Type B pancreatic cell (in vitro differentiated cells): ENCODE measurements at regions not wholly inside any gene's neighbourhood (a gene's known extent, or its start where the extent isn't known, plus 50 kb on each side); places are given as distances from the start of the nearest gene placed in this dataset.

Experiments used
- DNase-seq: peaks from one replicate; pipeline ENCODE4 v3.0.0; 2021; ENCODE audit warnings: mixed read lengths; ENCODE audit not compliant: unreplicated experiment; ENCODE audit errors: extremely low spot score
- H3K27ac Mint-ChIP-seq: 2 replicates; pipeline ENCODE4 v1.8.0; 2021; ENCODE audit warnings: mild to moderate bottlenecking, mixed read lengths
- H3K27me3 Mint-ChIP-seq: 2 replicates; pipeline ENCODE4 v1.8.0; 2021; ENCODE audit warnings: mixed read lengths
- H3K36me3 Mint-ChIP-seq: 2 replicates; pipeline ENCODE4 v1.8.0; 2021; ENCODE audit warnings: mixed read lengths
- H3K4me1 Mint-ChIP-seq: one replicate; pipeline ENCODE4 v1.8.0; 2021; ENCODE audit warnings: mixed read lengths; ENCODE audit not compliant: unreplicated experiment
- H3K4me3 Mint-ChIP-seq: 2 replicates; pipeline ENCODE4 v1.8.0; 2021; ENCODE audit warnings: mild to moderate bottlenecking, mixed read lengths
- H3K9me3 Mint-ChIP-seq: 2 replicates; pipeline ENCODE4 v1.8.0; 2021; ENCODE audit warnings: mixed read lengths
- TF ChIP-seq, protein P1 (sequence below): fragments of 200-600 bp; sonication (generic); conservative IDR thresholded peaks from 2 replicates; pipeline ENCODE4 v1.5.0; 2021; ENCODE audit warnings: antibody characterized with exemption, mild to moderate bottlenecking

DNA sequence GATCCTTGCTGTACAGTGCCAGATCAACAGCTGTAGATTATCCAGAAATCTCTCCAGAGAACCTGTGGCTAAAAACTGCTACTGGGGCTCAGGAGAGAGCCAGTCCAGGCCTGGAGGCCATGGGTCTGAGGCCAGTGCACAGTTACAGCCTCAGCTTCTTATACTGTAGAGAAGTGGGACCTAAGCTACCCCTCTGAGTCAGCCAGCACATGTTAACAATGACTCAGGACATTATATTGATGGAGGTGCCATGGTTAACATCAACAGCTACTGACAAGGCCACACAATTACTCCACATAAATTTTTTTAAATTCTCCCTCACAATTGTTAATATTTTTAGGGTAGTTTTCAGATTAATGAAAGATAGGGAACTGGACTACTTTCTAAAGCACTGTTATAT is 138.5 kb downstream of the RBM26 start:
- Mint-ChIP-seq H3K36me3 (no peaks in the 10 kb centered on the region), H3K9me3 (no peaks in the 10 kb centered on the region), H3K4me3 (no peak overlapping the region), H3K27ac (no peak overlapping the region), H3K4me1 (no peaks in the 10 kb centered on the region), H3K27me3 (peaks cover 6% of the 10 kb centered on the region)
- DNase-seq = no peak
- TF ChIP-seq, protein P1, sequence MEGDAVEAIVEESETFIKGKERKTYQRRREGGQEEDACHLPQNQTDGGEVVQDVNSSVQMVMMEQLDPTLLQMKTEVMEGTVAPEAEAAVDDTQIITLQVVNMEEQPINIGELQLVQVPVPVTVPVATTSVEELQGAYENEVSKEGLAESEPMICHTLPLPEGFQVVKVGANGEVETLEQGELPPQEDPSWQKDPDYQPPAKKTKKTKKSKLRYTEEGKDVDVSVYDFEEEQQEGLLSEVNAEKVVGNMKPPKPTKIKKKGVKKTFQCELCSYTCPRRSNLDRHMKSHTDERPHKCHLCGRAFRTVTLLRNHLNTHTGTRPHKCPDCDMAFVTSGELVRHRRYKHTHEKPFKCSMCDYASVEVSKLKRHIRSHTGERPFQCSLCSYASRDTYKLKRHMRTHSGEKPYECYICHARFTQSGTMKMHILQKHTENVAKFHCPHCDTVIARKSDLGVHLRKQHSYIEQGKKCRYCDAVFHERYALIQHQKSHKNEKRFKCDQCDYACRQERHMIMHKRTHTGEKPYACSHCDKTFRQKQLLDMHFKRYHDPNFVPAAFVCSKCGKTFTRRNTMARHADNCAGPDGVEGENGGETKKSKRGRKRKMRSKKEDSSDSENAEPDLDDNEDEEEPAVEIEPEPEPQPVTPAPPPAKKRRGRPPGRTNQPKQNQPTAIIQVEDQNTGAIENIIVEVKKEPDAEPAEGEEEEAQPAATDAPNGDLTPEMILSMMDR = no peak

DNA sequence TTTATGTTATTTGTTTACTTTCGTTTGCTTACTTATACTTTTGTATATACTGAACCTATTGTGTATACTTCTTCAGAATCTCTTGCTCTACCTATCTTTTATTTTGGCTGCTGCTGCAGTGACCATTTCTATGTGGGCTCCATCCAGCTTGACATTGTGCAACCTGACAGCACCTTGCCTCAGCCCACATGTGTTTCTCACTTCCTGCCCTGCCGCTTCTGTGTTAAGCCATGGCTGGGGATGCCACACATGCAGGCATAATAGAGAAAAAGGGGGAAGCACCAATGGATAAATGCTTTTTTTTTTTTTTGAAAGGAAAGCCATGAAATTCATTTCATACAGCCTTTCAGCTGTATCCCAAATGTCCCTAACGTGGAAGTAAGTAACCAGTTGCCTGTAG is 147.6 kb downstream of the RBM26 start:
- DNase-seq = no peak
- TF ChIP-seq, protein P1 = no peak
- H3K27ac Mint-ChIP-seq = no peak overlapping the region
- H3K9me3 Mint-ChIP-seq = no peaks in the 10 kb centered on the region
- no peak overlapping the region for H3K4me3 Mint-ChIP-seq
- H3K4me1 Mint-ChIP-seq = no peaks in the 10 kb centered on the region
- H3K36me3 Mint-ChIP-seq = no peaks in the 10 kb centered on the region
- H3K27me3 Mint-ChIP-seq = no peaks in the 10 kb centered on the region

DNA sequence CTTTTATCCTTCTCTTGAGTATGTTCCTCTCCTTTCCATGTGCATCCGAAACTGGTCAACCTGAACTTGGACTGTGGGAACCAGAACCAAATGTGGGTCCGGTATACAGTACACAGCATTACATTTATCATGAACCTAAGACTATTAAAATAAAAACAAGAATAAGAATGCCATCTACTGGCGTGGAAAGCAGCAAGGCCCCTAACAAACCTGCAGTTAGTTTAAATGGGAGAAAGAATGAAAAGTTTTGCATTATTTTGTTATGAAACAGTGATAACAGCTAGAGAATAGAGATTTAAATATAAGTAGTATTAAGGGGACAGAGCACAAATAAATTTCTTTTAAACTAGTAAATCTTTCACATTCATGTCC is 159.5 kb downstream of the RBM26 start:
- H3K27me3 Mint-ChIP-seq = no peaks in the 10 kb centered on the region
- H3K27ac Mint-ChIP-seq = no peak overlapping the region
- H3K9me3 Mint-ChIP-seq = no peaks in the 10 kb centered on the region
- TF ChIP-seq, protein P1 = no peak
- H3K4me3 Mint-ChIP-seq = no peak overlapping the region
- no peak for DNase-seq
- no peaks in the 10 kb centered on the region for H3K36me3 Mint-ChIP-seq
- no peaks in the 10 kb centered on the region for H3K4me1 Mint-ChIP-seq

DNA sequence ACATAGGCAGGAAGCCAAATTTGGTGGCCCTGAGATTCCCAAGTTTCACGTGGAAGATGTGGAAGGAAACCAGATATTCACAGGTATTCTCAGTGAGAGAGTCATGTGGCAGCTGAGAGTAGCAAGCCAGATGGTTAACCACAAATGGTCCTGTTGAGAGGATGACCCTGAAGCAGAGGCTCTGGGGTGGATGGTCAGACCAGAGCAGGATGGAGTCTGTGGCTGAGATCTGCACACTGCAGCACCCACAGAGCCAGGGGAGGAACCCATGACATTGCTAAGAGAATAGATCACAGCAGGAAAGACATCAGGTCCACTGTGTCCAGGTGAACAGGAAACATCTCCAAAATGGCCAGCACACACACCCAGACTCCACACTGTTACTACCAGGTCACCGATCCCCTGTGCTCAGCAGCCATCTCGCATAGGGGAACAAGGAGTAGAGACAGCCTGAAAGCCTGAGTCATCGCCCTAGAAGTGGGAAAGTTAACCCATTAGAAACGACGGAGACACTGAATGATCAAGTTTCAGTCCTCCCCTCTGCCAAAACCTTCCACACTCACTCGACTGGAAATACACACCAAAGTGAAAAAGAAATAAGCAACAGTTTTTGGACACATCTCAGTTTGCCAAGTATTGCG is 160.0 kb downstream of the RBM26 start:
- H3K27me3 Mint-ChIP-seq = no peaks in the 10 kb centered on the region
- no peak overlapping the region for H3K4me3 Mint-ChIP-seq
- TF ChIP-seq, protein P1 = no peak
- no peaks in the 10 kb centered on the region for H3K9me3 Mint-ChIP-seq
- no peak for DNase-seq
- no peak overlapping the region for H3K27ac Mint-ChIP-seq
- no peaks in the 10 kb centered on the region for H3K36me3 Mint-ChIP-seq
- H3K4me1 Mint-ChIP-seq = no peaks in the 10 kb centered on the region

DNA sequence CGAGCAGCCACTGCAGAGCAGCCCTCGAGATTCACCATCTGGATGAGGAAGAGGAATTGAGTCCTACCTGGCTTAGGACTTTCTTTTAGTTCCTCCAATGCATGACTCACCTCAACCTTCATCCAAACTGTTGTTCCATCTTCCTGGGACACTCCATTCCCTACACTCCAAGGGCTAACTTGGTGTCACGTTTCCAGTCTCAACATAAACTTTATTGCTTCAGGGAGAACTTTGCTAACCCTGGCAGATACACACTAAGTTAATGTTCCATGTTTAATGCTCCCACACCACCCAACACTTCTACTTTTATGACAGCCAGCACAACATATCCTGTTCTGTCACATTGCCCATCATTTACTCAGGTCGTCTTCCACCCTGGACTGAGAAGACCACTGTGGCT is 164.4 kb downstream of the RBM26 start:
- H3K27me3 Mint-ChIP-seq = no peaks in the 10 kb centered on the region
- no peak overlapping the region for H3K27ac Mint-ChIP-seq
- H3K4me1 Mint-ChIP-seq = no peaks in the 10 kb centered on the region
- DNase-seq = no peak
- TF ChIP-seq, protein P1 = no peak
- H3K9me3 Mint-ChIP-seq = no peaks in the 10 kb centered on the region
- H3K36me3 Mint-ChIP-seq = no peaks in the 10 kb centered on the region
- H3K4me3 Mint-ChIP-seq = no peak overlapping the region

DNA sequence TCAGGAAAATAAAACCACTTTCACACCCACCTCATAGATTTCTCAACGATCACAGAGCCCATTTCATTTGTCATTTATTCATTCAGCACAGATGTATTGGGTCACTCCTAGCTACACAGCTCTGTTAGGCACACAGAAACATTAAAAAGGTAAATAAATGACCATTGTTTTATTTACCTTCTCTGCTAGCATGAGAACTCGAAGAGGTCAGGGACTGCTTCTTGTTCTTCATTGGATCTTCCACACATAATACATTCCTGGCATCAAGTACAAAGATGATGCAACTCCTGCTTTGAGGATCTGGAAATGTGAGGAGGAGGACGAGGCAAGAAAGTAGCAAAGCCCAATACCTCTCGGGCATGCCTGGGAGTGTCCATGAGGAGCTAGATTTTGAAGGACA is 168.1 kb downstream of the RBM26 start:
- Mint-ChIP-seq H3K4me1 (no peaks in the 10 kb centered on the region), H3K4me3 (no peak overlapping the region), H3K9me3 (peaks cover 4% of the 10 kb centered on the region), H3K27ac (no peak overlapping the region), H3K36me3 (no peaks in the 10 kb centered on the region), H3K27me3 (no peaks in the 10 kb centered on the region)
- TF ChIP-seq, protein P1 = no peak
- no peak for DNase-seq
